ENCODE measurements at regions not wholly inside any gene's neighbourhood (a gene's known extent, or its start where the extent isn't known, plus 50 kb on each side); places are given as distances from the start of the nearest gene placed in this dataset.
"Not testable (repeated sequence)": the region's sequence is repeated elsewhere in the genome, so short reads cannot be mapped to it uniquely, and the experiment has no call there.

DNA sequence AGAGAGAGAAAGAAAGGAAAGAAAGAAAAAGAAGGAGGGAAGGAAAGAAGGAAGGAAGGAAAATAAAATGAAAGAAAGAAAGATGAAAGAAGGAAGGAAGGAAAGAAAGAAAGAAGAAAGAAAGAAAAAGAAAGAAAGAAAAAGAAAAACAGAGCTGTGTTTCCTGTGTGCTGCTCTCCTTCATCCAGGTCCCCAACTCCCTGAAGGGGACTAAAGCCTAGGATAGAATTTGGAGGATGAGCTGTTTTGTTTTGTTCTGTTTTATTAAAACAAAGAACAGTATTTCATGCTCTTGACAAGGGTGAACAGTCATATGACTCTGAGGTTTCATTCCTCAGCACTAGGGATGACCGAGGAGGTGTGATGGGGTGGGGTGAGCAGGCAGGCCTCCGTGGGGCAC lies 164.8 kb upstream of the NDN start:
- no peak for DNase-seq

DNA sequence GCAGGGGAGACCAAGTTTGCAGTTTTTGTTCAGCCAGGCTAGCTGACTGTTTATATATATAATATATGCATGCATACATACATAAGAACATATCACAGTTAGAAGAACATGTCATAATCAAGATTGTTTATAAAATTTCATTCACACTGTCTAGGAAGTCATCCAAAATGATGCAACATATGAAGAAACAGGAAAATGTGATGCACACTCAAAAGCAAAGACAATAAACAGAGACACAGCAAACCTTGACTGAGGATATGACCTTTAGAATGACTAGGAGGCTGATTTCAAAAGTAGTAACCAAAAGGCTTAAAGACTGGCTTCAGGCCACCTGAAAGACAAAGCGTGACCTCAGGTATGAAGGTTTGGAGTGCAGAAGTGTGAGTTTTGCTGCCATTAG lies 166.2 kb upstream of the NDN start:
- DNase-seq = no peak

DNA sequence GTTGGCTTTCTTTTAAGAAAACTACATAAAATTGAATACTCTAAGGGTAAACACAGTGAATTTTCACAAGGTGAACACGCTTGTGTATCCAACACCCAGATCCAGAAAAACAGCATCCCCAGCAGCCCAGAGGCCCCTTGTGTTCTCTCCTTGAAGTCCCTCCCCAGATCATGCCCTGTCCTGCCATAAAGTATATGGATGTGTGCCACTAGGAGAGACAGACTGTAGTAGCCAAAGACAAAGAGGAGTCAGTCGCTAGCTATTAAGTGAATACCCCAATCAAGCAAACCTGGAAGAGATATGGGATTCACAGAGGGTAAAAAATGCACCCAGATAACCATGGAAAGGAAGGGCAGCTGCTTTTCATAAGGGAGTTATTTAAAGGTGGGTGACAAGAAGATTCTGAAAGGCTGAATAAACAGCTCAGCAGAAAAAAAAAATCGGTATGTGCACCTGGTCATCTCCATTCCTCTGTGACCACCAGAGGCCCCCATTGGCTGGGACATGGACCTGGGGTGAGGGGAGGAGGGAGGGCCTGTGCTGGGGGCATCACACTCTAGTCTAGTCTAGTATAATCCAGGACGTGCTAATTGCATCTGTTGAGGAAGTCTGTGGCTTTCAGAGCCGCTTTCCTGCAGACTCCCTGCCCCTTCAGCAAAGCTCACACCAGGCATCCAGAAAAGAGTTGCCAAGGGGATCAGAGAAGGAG lies 167.3 kb upstream of the NDN start:
- no peak for DNase-seq

DNA sequence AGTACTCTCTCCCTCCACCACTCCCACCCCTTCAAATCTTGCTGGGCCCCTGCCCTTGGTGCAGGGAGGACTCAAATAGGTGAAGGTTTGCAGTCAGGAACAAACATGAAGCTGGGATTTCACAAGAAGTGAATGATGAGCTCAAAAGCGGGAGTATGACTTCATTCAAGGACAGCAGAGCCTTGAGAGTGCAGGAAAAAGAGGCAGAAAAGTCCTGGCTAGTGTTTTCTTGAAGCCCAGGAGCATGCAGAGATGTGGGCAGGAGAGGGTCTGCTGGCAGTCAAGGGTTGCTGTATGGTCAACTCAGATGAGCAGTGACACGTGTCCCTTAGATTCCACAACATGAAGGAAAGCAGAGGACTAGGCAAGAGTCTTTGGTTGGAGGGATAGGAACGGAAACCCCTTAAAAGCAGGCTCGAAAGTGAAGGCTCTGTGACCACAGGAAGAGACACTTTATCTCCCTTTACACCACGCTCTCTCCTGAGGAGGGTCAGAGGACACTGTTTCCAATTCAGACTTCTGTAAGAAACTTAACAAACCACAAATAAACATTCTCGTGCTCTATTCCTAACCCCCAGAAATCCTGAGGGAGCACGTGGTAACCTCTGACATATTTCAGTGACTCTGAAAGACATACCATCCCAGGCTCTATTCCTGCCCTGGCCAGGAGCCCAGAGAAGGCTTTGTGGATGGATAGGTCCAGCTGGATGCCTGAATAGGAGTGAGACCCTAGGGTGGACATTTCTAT lies 168.0 kb upstream of the NDN start:
- no peak for DNase-seq

DNA sequence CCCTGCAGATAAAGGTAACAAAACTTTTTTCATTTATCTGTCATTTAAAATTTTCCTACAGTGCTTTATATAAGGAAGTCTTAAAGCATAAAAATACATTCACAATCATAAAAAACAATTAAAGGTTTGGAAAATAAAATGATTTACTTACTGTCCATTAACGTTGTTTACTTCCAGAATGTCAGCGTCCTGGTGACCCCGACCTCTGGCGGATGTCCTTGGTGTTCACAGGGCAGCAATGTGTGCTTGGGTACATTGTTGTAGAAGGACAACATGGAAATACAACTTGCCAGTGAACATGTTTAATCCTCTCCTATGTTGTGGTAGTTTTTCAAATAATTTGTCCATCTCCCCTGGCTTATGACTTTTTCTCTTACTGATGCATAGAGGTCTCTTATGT lies 168.8 kb upstream of the NDN start:
- no peak for DNase-seq

DNA sequence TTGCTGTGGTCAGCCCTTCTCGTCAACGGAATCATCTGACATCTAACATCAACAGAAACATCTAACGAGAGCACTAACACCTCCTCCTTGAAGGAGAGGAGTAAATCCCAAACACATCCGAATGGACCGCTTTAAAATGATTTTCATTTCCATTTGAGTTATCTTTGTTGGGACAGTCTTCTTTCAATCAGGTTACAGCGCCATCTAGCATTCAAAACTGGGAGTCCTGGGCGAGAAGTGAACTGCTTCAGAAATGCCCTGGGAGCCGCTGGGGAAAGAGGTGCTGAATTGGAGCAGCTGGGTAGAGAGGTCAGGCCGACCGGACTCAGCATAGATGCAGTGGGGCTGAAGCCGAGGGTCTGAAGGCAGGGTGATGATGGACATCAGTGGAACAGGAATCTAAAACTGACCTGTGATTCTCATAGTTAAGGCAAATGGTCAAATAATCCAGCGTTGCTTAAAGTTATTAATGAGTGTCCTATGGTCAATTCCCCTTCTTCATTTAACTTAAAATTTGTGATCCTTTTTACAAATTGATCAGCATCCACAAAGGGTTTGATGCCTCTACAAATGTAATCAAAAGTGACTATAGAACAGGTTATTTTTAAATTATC lies 170.0 kb upstream of the NDN start:
- no peak for DNase-seq

DNA sequence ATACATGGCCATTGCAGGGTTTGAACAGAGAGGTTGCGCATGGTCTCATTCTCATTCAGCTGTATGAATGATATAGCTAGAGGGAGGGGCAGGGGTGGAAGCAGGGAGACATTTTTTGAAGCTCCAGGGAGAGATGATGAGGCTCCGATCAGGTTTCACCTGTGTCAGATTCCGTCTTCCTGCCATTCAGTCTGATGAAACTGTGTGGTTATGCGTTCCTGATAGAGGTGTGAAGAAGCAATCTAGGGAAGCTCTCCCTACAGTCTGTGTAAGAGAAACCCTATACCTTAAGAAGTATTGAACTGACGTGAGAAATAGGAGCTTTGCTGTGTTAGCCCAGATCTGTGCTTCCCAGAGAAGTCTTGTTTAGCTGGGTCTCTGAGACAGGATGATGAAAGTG lies 171.9 kb upstream of the NDN start:
- DNase-seq = no peak

- no peak for DNase-seq
Observed at GRCh38 chr15:23860290-23861245, 173.5 kb upstream of the NDN start.

GRCh38 chr15:23866832-23867231 lies 179.7 kb upstream of the NDN start:
- no peak for DNase-seq

DNA sequence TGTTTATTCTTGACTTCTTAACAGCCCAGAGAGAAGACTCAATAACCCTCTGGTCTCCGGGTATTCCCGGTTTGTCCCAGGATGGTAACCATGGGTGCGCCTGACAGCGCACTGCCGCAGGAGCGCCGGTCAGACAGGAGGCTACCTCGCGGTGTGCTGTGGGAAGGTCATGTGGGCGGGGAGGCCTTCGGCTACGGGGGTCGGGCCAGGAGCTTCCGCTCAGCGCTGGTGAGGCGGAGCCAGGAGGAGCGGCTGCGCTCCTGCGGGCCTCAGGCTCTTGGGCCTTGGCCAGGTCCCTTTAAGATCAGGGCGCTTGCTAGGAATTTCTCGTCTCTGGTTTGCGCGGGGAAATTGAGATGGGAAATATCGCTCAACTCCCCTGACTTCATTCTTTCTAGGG lies 182.3 kb upstream of the NDN start:
- no peak for DNase-seq

GRCh38 chr15:23873613-23874012 lies 186.5 kb upstream of the NDN start:
- DNase-seq = not testable (repeated sequence)

- peak; percentile 2 to 4 for DNase-seq
Observed at GRCh38 chr15:23877502-23878412, 190.7 kb upstream of the NDN start.

- DNase-seq = no peak
Observed at GRCh38 chr15:23881291-23881690, 194.2 kb upstream of the NDN start.

DNA sequence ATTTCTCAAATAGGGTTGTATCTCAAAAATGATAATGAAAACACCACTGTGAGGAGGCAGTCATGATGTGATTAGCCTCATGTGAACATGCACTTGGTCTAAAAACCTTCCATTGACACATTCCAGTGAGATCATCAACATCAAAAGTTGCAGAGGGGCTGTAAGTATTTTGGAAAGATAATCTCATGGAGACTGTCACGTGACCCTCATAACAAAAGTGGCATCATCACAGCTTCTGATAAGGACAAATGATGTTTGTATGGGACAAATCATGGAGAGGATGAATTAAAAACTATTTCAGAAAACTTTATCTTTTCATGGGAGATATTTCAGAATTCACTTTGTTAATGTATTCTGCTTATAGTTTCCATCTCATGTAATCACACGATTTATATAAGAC lies 203.1 kb upstream of the NDN start:
- DNase-seq = no peak

- DNase-seq = no peak
Observed at GRCh38 chr15:23897091-23897490, 210.0 kb upstream of the NDN start.

GRCh38 chr15:23897531-23897930 lies 210.4 kb upstream of the NDN start:
- no peak for DNase-seq

DNA sequence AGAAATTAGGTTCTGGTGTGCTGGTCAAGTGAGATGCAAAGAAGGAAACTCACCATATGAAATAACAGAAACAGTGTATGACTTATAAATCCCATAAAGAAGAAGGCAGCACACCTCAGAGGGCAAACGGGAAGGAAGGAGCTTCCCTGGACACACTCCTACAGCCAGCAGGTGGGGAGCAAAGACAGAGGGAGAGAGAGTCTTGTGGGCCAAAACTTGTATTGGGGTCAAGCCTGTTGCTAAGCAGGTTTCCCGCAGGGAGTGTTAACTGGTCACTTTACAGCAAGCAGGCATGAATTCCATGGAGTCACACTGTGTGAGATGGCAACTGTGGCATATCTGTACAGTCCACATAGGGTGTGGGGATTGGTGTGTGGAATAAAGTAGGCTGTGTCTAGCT lies 222.9 kb upstream of the NDN start:
- no peak for DNase-seq

- DNase-seq = no peak
Observed at GRCh38 chr15:23912191-23912590, 225.1 kb upstream of the NDN start.

- DNase-seq = no peak
Observed at GRCh38 chr15:23913081-23913480, 226.0 kb upstream of the NDN start.

DNA sequence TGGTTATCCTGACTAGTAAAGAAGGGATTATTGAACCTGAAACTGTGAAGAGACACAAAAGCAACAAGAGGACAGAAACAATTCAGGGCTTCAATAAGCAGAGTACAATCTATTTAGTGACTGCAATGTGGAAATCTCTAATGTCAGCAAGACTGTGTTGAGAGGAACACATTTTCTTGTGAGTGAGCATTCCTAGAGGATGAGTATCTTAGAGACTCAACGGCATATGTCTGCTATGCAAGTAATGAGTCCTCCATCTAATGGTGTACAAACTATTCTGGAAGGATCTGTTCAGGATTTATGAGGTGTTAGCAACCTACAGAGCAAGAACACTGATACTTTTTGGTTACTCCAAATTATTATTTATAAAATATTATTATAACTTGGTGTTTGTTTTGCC lies 226.5 kb upstream of the NDN start:
- DNase-seq = no peak

- no peak for DNase-seq
Observed at GRCh38 chr15:23924686-23925085, 237.6 kb upstream of the NDN start.

- no peak for DNase-seq
Observed at GRCh38 chr15:23954931-23955330, 267.8 kb upstream of the NDN start.

Measured in SW 1271 (cell line).